HG03565 (cell line): ENCODE measurements at regions not wholly inside any gene's neighbourhood (a gene's known extent, or its start where the extent isn't known, plus 50 kb on each side); places are given as distances from the start of the nearest gene placed in this dataset.
"Not testable (repeated sequence)": the region's sequence is repeated elsewhere in the genome, so short reads cannot be mapped to it uniquely, and the experiment has no call there.

Experiments used
- ATAC-seq: cut with Tn5 transposase; IDR thresholded peaks from one replicate; pipeline ENCODE4 v1.9.1; 2021; ENCODE audit warnings: mild to moderate bottlenecking, moderate library complexity; ENCODE audit not compliant: unreplicated experiment

GRCh38 chr7:69184339-69184738 is 413.9 kb upstream of the AUTS2 start:
- no peak for ATAC-seq

GRCh38 chr7:69185170-69185569 is 413.1 kb upstream of the AUTS2 start:
- ATAC-seq: no peak

- no peak for ATAC-seq
These were observed 411.3 kb upstream of the AUTS2 start for GRCh38 chr7:69186974-69187373.

GRCh38 chr7:69187824-69188333 is 410.4 kb upstream of the AUTS2 start:
- no peak for ATAC-seq

- no peak for ATAC-seq
These were observed 408.9 kb upstream of the AUTS2 start for GRCh38 chr7:69189406-69189805.

- no peak for ATAC-seq
These were observed 408.2 kb upstream of the AUTS2 start for GRCh38 chr7:69190025-69190424.

GRCh38 chr7:69190763-69191162 is 407.5 kb upstream of the AUTS2 start:
- no peak for ATAC-seq

- ATAC-seq: no peak
These were observed 406.1 kb upstream of the AUTS2 start for GRCh38 chr7:69192134-69192533.

- ATAC-seq: no peak
These were observed 405.2 kb upstream of the AUTS2 start for GRCh38 chr7:69193061-69193460.

- no peak for ATAC-seq
These were observed 401.7 kb upstream of the AUTS2 start for GRCh38 chr7:69196593-69196992.

GRCh38 chr7:69198250-69198649 is 400.0 kb upstream of the AUTS2 start:
- ATAC-seq: no peak

- no peak for ATAC-seq
These were observed 399.2 kb upstream of the AUTS2 start for GRCh38 chr7:69199041-69199440.

GRCh38 chr7:69199661-69200060 is 398.6 kb upstream of the AUTS2 start:
- ATAC-seq: no peak

GRCh38 chr7:69203871-69204270 is 394.4 kb upstream of the AUTS2 start:
- ATAC-seq: no peak

- ATAC-seq: no peak
These were observed 393.3 kb upstream of the AUTS2 start for GRCh38 chr7:69204943-69205342.

GRCh38 chr7:69205581-69205980 is 392.7 kb upstream of the AUTS2 start:
- no peak for ATAC-seq

- no peak for ATAC-seq
These were observed 390.0 kb upstream of the AUTS2 start for GRCh38 chr7:69208276-69208675.

GRCh38 chr7:69208848-69209247 is 389.4 kb upstream of the AUTS2 start:
- peak; percentile 98 for ATAC-seq

- ATAC-seq: no peak
These were observed 386.9 kb upstream of the AUTS2 start for GRCh38 chr7:69211336-69211735.

GRCh38 chr7:69211739-69212138 is 386.5 kb upstream of the AUTS2 start:
- ATAC-seq: no peak

GRCh38 chr7:69213878-69214277 is 384.4 kb upstream of the AUTS2 start:
- ATAC-seq: no peak

GRCh38 chr7:69215516-69215915 is 382.8 kb upstream of the AUTS2 start:
- not testable (repeated sequence) for ATAC-seq

GRCh38 chr7:69217516-69218350 is 380.5 kb upstream of the AUTS2 start:
- ATAC-seq: no peak
